HepG2 (cell line): ENCODE measurements at regions not wholly inside any gene's neighbourhood (a gene's known extent, or its start where the extent isn't known, plus 50 kb on each side); places are given as distances from the start of the nearest gene placed in this dataset.

Source experiments
- ATAC-seq: fragments of 200-7000 bp; cut with Tn5 transposase; 3 replicates; pipeline ENCODE4 v1.9.1; 2020; ENCODE audit warnings: mild to moderate bottlenecking, moderate library complexity
- BruUV-seq: library from RNA; stranded (reverse); fragments of 400-500 nt; replicated peaks from 2 replicates; lab custom pipeline; 2021; lab: Mats Ljungman, UMichigan
- CTCF ChIA-PET: fragments of 300-600 bp; formaldehyde crosslinking; extraction: SDS; loops from one replicate; lab custom pipeline; 2021; ENCODE audit warnings: low total read pairs, inconsistent platforms, low intra/inter-chr PET ratio; lab: Yijun Ruan, JAX
- POLR2A ChIA-PET: fragments of 350-600 bp; sonication (Branson Sonifier 250); formaldehyde crosslinking; loops from one replicate; lab custom pipeline; 2020; ENCODE audit warnings: antibody characterized with exemption, inconsistent platforms; lab: Yijun Ruan, JAX
- DNase-seq: peaks from one replicate; pipeline ENCODE4 v3.0.0-alpha.2; 2015; ENCODE audit warnings: low spot score
- FAIRE-seq: peaks from 3 replicates; lab custom pipeline; 2011; peaks lifted over from hg19 to GRCh38; lab: Jason Lieb, UNC
- H2AFZ ChIP-seq: one replicate; pipeline ENCODE4 v1.6.1; 2011; ENCODE audit warnings: low read length, inconsistent platforms
- H3K27ac ChIP-seq: fragments of 300-600 bp; 3 replicates; pipeline ENCODE4 v1.8.0; 2011; ENCODE audit warnings: mixed run types, mild to moderate bottlenecking, mixed read lengths, low read length, inconsistent platforms; ENCODE audit not compliant: insufficient read depth; ENCODE audit errors: extremely low read length
- H3K27me3 ChIP-seq, 2 experiments: fragments of 200-600 bp in 1 of 2; 2 replicates in 1 of 2; 3 replicates in 1 of 2; pipeline versions ENCODE4 v1.6.0 to v1.8.0; 2011; ENCODE audit warnings: low read length in 2 of 2, mild to moderate bottlenecking in 2 of 2, moderate library complexity in 2 of 2, inconsistent platforms in 1 of 2; ENCODE audit not compliant: insufficient read depth in 2 of 2, control insufficient read depth in 1 of 2
- H3K36me3 ChIP-seq, 2 experiments: fragments of 200-600 bp in 1 of 2; replicated peaks in 1 of 2; 2 replicates in 1 of 2; 3 replicates in 1 of 2; pipeline versions ENCODE4 v1.5.1 to v1.8.0; 2011; ENCODE audit warnings: low read length in 2 of 2, inconsistent platforms in 1 of 2; ENCODE audit not compliant: insufficient read depth in 2 of 2, control insufficient read depth in 1 of 2
- H3K4me1 ChIP-seq: 2 replicates; pipeline ENCODE4 v1.5.1; 2012; ENCODE audit warnings: low read length, inconsistent platforms; ENCODE audit not compliant: insufficient read depth
- H3K4me2 ChIP-seq: 2 replicates; pipeline ENCODE4 v1.6.0; 2011; ENCODE audit warnings: low read depth, low read length, inconsistent platforms
- H3K4me3 ChIP-seq, 3 experiments: fragments of 200-600 bp in 1 of 3; sonication (generic), shearing (Covaris generic) in 1 of 3; replicated peaks in 1 of 3; 2 replicates each; pipeline ENCODE4 v1.5.1; 2011 to 2016; ENCODE audit warnings: low read length in 3 of 3, inconsistent platforms in 2 of 3, low read depth in 2 of 3, mild to moderate bottlenecking in 2 of 3, control low read depth in 1 of 3, mixed read lengths in 1 of 3; ENCODE audit not compliant: insufficient read depth in 1 of 3
- H3K79me2 ChIP-seq: one replicate; pipeline ENCODE4 v1.6.1; 2011; ENCODE audit warnings: low read length, inconsistent platforms; ENCODE audit not compliant: insufficient read depth
- H3K9ac ChIP-seq: 2 replicates; pipeline ENCODE4 v1.6.0; 2011; ENCODE audit warnings: mild to moderate bottlenecking, low read depth, low read length, inconsistent platforms; ENCODE audit not compliant: insufficient read depth
- H3K9me3 ChIP-seq: 2 replicates; pipeline ENCODE4 v1.5.1; 2012; ENCODE audit warnings: mild to moderate bottlenecking, low read length
- H4K20me1 ChIP-seq: 2 replicates; pipeline ENCODE4 v1.6.0; 2011; ENCODE audit warnings: inconsistent platforms, mild to moderate bottlenecking, low read length, moderate library complexity; ENCODE audit not compliant: insufficient read depth
- ATM ChIP-seq: fragments of 450-650 bp; IDR thresholded peaks from 2 replicates; pipeline ENCODE4 v1.7.1; 2017; ENCODE audit warnings: mild to moderate bottlenecking, borderline replicate concordance
- CHD4 ChIP-seq: fragments of 200-600 bp; sonication (generic); IDR thresholded peaks from 2 replicates; pipeline ENCODE4 v1.7.0; 2017; ENCODE audit warnings: mild to moderate bottlenecking, low read length, borderline replicate concordance
- MYC ChIP-seq: sonication (generic); formaldehyde crosslinking; IDR thresholded peaks from 2 replicates; pipeline ENCODE4 v1.9.0; 2021; ENCODE audit warnings: missing genetic modification reagents, borderline replicate concordance
- POGK ChIP-seq: sonication (generic); formaldehyde crosslinking; conservative IDR thresholded peaks from 2 replicates; pipeline ENCODE4 v1.8.0; 2022; ENCODE audit warnings: mild to moderate bottlenecking, moderate library complexity, missing genetic modification reagents
- POGZ ChIP-seq: sonication (generic); formaldehyde crosslinking; IDR thresholded peaks from 2 replicates; pipeline ENCODE4 v1.4.0; 2020; ENCODE audit warnings: mild to moderate bottlenecking, missing genetic modification reagents
- RBM39 ChIP-seq: fragments of 200-400 bp; formaldehyde crosslinking; IDR thresholded peaks from one replicate; pipeline ENCODE4 v1.6.1; 2018; ENCODE audit warnings: antibody characterized with exemption, mild to moderate bottlenecking, low read depth, low read length; ENCODE audit not compliant: poor library complexity, severe bottlenecking
- TERF1 ChIP-seq: sonication (generic); formaldehyde crosslinking; IDR thresholded peaks from 2 replicates; pipeline ENCODE4 v1.8.0; 2022; ENCODE audit warnings: mild to moderate bottlenecking, missing genetic modification reagents, moderate library complexity
- ZKSCAN1 ChIP-seq: fragments of 150-350 bp; IDR thresholded peaks from 2 replicates; pipeline ENCODE4 v1.6.1; 2014; ENCODE audit warnings: low read length
- ZNF44 ChIP-seq: sonication (generic); formaldehyde crosslinking; IDR thresholded peaks from 2 replicates; pipeline ENCODE4 v1.5.1; 2020; ENCODE audit warnings: mild to moderate bottlenecking, missing genetic modification reagents
- ZNF678 ChIP-seq: sonication (generic); formaldehyde crosslinking; IDR thresholded peaks from 2 replicates; pipeline ENCODE4 v1.4.0; 2020; ENCODE audit warnings: mild to moderate bottlenecking, missing genetic modification reagents
- WGBS: methylation state at CpG from one replicate; pipeline ENCODE4 v1.1.6; 2017; ENCODE audit warnings: low lambda C conversion rate; 5-methylcytosine and 5-hydroxymethylcytosine counted together
- in situ Hi-C: cut with HindIII; loops from 2 replicates; pipeline ENCODE4 v1.10.0; 2017; ENCODE audit warnings: low pct_unique_long_range_greater_than_20kb; ENCODE audit not compliant: extremely low pct_ligation_motif_present
- intact Hi-C: fragments of 100-400 bp; cut with micrococcal nuclease; formaldehyde crosslinking; loops from one replicate; pipeline ENCODE4 v1.10.0; 2022; ENCODE audit not compliant: unreplicated experiment

- no peak overlapping the region for H3K9ac ChIP-seq
- no peaks in the 10 kb centered on the region for H3K36me3 ChIP-seq
- TF ChIP-seq TERF1 (CRISPR knock-in tag) (no peak), POGK (CRISPR knock-in tag) (no peak), ZNF678 (CRISPR knock-in tag) (no peak), CHD4 (no peak), POGZ (no peak), ATM (no peak), MYC (CRISPR knock-in tag) (no peak), ZNF44 (CRISPR knock-in tag) (no peak), ZKSCAN1 (no peak), RBM39 (no peak)
- ATAC-seq: no peak
- H3K4me1 ChIP-seq: no peaks in the 10 kb centered on the region
- no peak for DNase-seq
- in situ Hi-C loops (no loop called here), intact Hi-C loops (no loop called here)
- no peaks in the 10 kb centered on the region; a peak in 1 of 5 replicates for H3K27me3 ChIP-seq
- H3K4me3 ChIP-seq: no peak overlapping the region
- H3K9me3 ChIP-seq: no peaks in the 10 kb centered on the region
- ChIA-PET CTCF (no interaction called here), POLR2A (no interaction called here)
- no peak overlapping the region for H3K4me2 ChIP-seq
- no TSS peak for BruUV-seq
- H3K27ac ChIP-seq: no peak overlapping the region
- FAIRE-seq: no peak
- 50% methylated on average over 2 of the region's 2 CpGs for WGBS
- no peak overlapping the region for H2AFZ ChIP-seq
- H3K79me2 ChIP-seq: no peaks in the 10 kb centered on the region
- no peaks in the 10 kb centered on the region for H4K20me1 ChIP-seq
These were observed 175.1 kb downstream of the MFSD1 start for GRCh38 chr3:158976966-158977365.
